NK-92 treated with Interleukin-12 subunit alpha and Interleukin-12 subunit beta, amount 100 ng/mL, for 24 hours (cell line): ENCODE measurements at regions not wholly inside any gene's neighbourhood (a gene's known extent, or its start where the extent isn't known, plus 50 kb on each side); places are given as distances from the start of the nearest gene placed in this dataset.
"Not testable (repeated sequence)": the region's sequence is repeated elsewhere in the genome, so short reads cannot be mapped to it uniquely, and the experiment has no call there.

Experiments
- DNase-seq: peaks from one replicate; lab custom pipeline; 2025; lab: John Stamatoyannopoulos, UW

DNA sequence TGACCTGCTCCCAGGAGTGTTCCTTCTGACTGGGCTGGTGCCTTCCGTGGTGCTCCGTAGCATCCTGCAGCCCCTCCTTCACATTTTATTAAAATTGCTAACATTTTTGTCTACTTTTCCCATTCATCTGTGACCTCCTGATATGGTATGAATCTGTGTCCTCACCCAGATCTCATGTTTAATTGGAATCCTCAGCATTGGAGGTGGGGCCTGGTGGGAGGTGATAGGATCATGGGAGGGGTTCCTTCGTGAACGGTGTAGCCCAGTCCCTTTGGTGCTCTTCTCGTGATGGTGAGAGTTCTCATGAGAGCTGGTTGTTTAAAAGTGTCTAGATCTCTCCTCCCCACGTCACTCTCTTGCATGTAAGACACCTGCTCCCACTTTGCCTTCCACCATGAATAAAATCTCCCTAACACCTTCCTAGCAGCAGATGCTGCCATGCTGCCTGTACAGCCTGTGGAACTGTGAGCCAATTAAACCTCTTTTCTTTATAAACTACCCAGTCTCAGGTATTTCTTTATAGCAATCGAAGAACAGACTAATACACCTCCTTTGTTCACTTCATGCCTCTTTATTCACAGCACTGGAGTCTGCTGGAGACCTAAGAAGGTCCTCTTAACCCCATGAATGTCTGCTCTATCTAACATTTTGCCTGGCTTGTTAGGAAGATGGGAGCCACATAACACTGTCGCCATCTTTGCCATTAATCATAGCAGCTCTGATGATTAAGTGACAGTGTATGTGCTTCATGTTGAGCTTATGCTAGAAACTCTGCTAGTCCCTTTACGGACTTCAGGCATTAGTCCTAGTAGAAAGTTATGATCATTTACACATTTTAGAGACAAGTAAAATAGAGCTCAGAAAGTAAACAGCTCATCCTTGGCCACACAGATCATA lies 377.7 kb upstream of the MAF start:
- DNase-seq, result no peak

DNA sequence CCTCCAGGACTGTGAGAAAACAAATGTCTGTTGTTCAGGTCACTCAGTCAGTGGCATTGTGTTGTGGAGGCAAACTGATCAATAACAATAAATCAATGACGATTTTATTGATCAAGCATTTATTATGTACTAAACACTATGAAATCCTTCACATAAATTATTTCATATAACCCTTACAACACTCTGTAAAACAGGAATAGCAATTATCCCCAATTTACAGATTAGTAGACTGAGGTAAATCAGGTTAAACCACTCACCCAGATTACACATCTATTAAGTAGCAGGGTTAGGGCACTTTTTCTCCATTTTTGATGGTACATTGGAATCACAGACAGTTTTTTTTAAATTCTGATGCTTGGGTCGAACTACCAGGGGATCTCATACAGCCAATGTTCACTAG lies 372.8 kb upstream of the MAF start:
- no peak for DNase-seq

DNA sequence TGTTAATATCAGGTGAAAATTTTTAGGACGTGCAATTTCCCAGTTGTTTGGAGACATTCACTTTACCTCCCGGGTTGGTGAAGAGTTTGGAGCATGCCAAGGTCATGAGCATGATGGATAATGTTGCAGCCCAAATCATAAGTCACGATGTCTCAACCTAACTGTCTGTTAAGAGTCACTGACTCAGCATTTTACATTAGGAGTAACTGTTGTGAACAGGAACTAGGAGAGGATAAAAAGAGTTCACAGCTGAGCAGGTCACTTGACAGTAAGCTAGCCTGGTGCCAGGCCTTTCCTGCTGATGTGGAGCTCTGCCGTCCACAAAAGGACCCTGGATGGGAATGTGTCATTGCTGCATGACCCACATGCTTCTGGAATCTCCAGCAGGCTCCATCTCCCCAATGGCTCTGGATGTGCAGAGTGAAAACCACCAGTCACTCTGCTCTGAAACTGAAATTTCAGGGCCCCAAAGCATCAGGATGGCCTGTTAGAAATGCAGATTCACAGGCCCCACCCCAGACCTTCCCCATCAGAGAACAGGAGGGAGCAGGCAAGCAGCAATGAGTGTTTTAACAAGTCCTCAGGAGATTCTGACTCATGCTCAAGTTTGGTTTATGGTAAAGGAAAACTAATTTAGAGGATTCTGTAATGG lies 371.6 kb upstream of the MAF start:
- DNase-seq, result no peak

DNA sequence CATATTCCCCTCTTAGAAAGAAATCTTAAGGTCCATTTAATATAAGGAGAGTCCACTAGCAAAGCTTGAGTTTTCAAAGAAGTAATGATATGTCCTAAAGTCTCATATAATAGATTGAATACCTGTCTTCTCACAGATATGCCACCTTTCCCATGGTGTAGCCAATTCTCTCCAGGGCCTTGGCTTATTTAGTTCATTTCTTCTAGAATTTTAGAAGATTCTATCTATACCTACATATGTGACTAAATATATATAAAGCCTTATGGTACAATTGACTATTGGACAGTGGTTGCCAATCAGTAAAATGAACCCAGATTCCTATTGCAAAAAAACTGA lies 370.7 kb upstream of the MAF start:
- no peak for DNase-seq

DNA sequence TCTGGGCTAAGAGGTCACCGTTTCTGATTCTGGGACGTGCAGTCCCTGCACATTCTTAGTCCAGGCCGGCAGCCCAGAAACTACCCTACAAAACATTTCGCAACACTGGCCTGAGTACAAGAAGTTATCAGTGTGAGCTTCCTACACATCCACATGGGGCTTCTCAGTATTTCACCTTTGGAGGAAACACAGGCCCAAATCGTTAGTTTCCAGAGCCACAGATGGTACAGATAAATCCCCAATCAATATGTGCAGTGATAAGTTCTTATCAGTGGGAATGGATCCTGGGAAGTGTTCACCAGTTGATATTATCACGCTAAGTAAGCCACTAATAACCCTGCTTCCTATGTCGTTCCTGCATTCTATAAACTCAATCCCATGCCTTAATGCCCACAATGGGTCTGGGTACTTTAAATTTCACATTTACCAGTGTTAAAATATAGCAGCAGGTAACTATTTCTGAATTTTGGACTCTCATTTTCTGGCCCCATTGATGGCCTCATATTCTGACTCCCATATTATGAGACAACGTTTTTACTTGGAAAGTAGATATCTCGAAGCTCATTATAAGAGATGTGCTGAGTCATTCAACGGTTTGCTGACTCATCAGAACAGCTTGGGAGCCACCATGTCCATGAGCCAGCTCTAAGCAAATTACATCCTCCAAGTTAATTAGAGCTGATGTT lies 370.2 kb upstream of the MAF start:
- DNase-seq, result no peak

DNA sequence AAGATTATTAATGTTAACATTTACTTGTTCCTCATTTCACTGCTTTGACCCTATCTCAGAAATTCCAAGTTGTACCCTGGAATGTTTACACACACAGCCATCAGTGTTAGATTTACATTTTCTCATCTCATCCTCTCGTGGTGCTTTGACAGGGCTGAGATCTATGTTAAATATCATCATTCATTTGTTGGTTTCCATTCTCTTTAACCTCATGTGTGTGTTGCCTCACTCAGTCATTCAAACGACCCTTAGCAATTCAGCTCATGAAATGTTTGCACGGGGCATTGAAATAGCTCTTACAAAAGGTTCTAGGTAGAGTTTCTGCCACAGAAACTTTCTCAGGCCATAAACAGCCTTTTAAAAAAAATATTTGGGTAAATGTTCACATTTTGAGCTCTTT lies 369.6 kb upstream of the MAF start:
- no peak for DNase-seq

DNA sequence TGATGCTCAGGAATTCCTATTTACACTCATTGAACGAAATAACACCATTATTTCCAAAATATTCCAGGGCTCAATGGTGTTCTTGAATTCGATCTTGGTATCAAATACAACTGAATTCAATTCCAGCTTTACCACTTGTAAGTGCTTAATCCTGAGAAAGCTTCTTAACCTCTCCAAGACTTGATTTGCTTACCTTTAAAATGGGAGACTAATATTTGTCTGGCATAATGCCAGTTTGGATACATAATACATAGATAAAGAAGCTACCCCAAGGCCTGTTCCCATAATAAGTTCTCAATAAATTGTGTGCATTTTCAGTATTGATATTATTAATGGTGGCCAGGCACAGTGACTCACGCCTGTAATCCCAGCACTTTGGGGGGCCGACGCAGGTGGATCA lies 368.9 kb upstream of the MAF start:
- DNase-seq, result no peak

DNA sequence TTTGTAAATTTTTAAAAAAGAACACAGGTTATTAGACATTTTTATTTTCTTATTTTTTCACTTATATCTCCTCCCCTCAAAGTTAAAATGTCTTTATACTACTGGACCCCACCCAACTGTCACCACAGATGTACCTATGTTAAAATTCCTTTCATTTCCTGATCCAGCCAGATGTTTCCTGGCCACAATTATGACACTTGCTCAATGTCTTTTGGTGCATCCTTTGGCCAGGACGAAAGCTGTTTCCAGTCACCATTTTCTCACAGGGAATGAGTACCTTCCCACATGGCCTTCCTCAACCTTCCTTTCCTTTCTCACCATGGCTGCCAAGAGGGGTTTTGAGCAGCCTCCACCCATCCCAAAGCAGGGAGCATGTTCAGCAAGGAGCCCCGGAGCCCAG lies 365.7 kb upstream of the MAF start:
- DNase-seq, result no peak

DNA sequence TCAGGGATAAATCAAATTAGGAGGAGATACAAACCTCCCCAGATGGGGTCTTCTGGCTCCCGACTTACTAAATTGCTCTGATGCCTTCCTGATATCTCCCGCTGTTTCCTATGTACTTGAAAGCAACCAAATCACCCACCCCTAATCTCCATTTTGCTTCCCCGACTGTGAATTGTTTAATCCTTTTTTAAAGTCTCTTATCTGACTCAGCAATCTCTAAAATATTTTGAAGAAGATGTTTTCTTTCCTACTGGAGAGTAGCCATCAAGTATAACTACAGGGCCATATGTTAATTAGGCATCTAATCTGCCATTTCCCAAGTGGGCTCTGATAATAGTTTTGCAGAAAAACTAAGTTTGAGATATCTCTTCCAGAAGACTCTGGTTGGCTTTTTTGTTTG lies 365.2 kb upstream of the MAF start:
- no peak for DNase-seq

DNA sequence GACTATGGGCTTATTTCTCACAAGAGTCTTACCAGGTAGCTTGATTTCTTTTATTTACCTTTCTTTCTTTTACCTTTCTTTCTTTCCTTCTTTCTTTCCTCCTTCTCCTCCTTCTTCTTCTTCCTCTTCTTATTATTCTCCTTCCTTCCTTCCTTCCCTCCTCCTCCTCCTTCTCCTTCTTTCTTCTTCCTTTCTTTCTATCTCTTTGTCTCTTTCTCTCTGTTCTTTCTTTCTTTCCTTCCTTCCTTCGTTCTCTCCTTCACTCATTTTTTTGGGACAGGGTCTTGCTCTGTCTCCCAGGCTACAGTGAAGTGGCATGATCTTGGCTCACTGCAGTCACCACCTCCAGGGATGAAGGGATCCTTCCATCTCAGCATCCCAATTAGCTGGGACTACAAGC lies 363.6 kb upstream of the MAF start:
- DNase-seq, result no peak

DNA sequence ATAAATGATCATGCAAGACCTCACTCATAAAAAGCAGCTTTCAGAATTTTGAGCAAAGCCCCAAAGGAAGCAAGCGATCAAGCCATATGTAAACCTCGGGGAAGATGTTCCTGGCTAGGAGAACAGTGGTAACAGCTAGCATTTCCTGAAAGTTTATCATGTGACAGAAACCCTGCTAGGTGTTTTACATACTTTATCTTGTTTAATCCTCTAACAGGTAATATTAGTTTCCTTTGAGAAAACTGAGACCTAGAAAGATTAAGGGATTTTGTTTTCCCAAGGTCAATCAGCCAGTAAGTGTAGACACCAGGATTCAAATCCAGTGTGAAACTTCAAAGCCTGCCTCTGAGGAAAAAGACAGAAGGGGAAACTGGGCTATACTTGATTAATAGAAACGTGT lies 362.4 kb upstream of the MAF start:
- no peak for DNase-seq

DNA sequence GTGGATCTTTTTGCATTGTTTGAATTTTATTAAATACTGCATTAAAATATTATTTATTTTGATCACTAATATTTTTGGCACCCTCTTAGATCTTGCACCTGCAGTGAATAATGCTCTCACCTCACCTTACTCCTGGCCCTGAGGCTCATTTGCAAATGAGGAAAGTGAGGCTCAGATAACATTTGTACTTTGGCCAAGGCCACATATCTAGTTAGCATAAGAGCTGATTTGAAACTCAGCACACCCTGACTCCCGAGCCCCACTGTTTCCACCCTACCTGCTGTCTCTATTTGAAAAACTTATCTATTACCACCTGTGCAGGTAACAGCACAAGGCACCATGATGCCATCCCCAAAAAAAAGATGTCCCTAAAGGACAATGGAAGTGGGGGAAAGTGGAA lies 358.7 kb upstream of the MAF start:
- no peak for DNase-seq

DNA sequence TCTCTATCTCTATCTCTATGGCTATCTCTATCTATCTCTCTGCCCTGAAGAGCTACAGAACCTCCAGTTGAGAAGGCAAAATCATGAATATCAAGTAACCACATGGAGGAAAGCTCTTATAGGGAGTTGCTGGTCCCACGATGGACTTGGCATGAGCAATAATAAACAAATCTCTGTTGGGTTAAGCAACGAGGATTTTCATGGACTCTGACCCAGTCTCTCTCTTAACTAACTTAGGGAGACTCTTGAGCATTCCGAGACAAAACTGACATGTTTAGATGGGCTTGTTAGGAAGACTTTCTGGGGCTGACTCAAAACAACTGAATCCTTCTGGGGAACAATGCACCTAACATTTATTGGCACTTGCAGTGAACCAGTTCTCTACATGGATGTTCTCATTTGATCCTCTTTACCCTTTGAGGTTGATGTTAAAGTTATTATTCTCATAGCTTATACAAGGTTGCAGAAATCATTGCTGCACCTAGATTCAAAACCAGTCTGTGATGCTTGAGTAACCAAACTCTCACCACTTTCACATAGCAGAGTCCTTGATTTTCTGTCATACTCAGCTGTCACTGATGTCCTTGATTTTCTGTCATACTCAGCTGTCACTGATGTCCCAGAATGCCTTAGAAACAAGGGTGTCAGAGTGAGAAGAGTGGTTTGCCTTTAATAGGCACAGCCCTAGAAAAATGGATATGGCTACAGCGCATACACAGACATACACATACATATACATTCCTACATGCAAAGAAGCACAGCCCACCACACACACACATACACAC lies 354.6 kb upstream of the MAF start:
- DNase-seq, result no peak

DNA sequence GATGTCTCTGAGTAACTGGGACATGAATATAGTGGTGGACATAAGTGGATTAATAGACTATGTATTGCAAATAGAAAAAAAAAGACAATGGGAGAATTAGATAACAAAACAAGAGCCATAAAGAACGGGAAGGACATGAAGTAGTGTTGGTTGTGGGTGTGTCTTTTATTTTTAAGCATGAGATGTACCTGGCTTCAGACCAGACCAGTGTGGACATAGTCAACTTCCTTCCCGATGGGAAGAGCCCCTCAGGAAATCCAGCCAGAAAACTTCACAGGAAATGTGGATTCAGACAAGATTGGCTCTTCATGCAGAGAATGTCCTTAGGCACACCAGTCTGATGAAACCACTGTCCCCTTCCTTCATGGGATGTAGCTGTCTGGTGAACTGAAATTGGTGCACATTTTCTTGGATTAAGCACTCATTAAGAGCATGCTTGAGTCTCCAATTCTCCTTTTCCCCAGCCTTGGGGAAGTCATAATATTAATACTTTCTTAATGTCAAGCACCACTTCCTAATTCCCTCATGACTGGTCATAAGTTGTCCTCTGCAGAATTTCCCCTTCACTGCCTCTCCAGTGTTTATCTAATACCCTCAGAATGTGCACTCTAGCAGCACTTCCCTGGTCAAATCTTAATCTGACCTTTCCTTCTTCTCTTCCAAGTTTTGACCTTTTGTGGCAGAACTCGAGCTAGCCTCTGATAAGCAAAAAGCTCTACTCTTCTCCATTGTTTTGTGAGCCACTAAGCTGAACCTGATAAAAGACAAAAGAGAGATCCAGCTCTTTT lies 350.6 kb upstream of the MAF start:
- DNase-seq, result no peak

DNA sequence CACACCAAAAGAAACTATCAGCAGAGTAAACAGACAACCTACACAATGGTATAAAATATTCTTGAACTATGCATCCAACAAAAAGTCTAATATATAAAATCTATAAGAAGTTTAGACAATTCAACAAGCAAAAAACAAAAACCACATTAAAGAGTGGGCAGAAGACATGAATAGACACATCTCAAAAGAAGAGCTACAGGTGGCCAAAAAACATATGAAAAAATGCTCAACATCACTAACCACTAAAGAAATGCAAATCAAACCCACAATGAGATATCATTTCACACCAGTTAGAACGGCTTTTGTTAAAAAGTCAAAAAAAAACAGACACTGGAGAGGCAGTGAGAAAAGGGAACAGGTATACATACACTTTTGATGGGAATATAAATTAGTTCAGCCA lies 348.9 kb upstream of the MAF start:
- DNase-seq, result no peak

DNA sequence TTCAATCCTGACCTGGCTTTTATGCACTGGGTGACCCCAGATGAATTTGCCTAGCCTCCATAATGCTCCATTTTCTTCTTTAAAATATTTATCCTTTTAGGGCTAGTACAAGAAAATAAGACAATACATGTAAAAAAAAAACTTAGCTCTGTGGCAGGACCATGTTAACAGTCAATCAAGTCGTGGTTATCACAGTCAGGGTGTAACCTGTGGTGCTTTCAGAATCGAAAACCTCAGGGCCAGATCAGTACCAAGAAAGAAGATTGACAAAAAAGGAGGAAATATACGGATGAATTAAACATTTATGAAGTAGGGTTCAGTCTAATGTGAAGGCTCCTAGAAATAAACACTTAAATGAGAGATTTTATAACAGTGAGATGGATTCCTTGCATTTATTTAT lies 347.2 kb upstream of the MAF start:
- DNase-seq, result no peak

DNA sequence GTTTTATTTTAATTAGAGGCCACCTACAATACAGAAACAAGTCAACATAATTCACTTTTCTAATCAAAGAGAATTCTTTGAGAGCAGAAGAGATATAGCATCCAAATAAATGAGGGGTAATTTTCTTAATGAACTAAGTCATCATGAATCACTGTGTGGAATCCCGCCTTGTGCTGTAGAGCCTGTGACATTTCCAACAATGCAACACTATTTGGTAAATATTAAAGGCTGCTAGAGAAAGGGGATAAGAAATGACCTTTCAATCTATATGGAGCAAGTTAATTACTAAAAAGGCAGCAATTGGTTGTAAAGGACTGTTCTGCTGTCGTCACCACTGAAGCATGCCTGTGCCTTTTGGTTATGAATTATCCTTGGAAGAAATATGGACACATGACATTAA lies 345.7 kb upstream of the MAF start:
- DNase-seq, result no peak

DNA sequence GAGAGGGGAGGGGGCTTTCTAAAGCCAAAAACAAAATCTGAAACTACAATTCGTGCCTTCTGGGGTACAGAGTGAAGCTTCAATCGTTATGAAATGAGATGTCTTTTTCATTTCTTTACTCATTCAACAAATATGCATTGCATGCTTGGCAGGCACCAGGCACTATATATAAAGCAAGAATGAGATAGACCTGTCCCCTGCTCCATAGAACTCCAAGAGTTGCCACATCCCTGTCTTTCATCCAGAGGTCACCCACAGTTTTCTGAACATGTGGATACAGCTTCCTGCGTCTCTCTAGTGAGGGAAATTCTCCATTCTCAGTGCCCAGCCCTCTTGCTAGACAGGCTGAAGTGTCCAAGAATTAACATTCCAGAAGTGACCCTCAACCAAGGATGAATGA lies 343.2 kb upstream of the MAF start:
- no peak for DNase-seq

DNA sequence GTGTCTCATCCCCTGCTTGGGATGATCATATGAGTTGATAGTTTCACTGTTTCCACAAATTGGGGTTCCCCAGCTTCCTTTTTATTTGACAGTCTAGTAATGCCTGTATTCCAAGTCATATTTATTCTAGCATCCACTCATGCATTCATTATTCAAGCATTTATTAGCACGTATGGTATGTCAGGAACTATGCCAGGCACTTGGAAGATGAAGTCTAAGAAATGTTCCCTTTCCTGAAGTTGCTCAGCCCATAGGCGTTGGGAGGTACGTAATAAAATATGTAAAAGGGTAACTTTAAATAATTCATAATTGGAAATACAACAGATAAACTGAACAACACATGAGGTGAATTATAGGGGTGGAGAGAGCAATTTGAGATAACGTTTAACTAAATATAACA lies 338.0 kb upstream of the MAF start:
- DNase-seq, result no peak

DNA sequence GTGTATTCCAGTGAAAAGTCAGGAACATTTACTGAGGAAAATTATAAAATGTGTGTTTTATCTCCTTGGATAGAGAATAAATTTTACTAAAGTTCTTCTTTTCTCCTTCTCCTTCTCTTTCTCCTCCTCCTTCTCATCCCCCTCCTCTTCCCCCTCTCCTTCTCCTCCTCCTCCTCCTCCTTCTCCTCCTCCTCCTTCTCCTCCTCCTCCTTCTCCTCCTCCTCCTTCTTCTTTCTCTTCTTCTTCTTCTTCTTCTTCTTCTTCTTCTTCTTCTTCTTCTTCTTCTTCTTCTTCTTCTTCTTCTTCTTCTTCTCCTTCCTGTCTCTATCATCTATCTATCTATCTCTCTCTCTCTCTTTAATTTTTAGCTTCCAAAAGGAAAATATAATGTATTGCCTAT lies 337.1 kb upstream of the MAF start:
- not testable (repeated sequence) for DNase-seq

DNA sequence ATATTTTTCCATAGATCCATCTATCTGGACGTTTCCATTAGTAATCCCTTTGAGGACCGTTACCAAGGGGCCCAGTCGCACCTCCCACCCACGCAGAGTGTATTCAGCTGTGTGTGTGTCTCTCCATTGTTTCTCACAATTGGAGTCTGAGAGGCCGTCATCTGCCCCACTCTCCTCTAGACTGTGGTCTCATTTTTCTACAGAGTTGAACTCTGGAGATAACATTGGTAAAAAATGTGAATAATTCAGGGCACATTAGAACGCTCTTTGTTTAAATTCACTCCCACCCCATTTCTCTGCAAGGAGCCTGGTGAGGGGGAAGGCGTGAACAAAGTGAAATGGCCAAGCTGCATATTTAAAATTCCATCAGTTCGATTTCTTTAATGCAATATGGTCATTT lies 333.1 kb upstream of the MAF start:
- DNase-seq, result no peak

DNA sequence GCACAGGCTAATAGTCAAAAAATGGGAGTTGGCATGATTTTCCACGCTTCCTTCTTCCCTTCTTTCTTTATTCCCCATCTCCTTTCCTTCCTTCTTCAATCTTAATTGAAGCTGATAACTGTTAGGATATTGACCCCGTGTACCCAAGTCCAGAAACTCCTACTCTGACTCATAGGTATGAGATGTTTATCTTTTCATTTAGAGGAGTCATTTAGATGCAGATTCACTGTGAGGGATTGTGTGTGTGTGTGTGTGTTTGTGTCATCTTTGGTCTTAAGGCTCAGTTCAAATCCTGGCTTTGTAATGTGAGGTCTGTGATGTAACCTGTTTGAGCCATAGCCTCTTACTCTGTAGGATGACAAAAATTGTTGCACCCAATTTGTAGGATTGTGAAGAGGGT lies 332.0 kb upstream of the MAF start:
- no peak for DNase-seq
